Colonic mucosa (tissue), 4 donors: ENCODE measurements at regions not wholly inside any gene's neighbourhood (a gene's known extent, or its start where the extent isn't known, plus 50 kb on each side); places are given as distances from the start of the nearest gene placed in this dataset.
"Not testable (repeated sequence)": the region's sequence is repeated elsewhere in the genome, so short reads cannot be mapped to it uniquely, and the experiment has no call there.

ENCODE experiments used
- DNase-seq: peaks from one replicate; pipeline ENCODE4 v3.0.0-alpha.2; 2020
- H3K27ac ChIP-seq: fragments of 200-600 bp; one replicate; pipeline ENCODE4 v1.8.0; 2021
- H3K27me3 ChIP-seq: fragments of 200-600 bp; one replicate; pipeline ENCODE4 v1.8.0; 2021
- H3K36me3 ChIP-seq: fragments of 200-600 bp; one replicate; pipeline ENCODE4 v1.8.0; 2021
- H3K4me1 ChIP-seq: fragments of 200-600 bp; one replicate; pipeline ENCODE4 v1.8.0; 2021; ENCODE audit warnings: mild to moderate bottlenecking
- H3K4me3 ChIP-seq: fragments of 200-600 bp; one replicate; pipeline ENCODE4 v1.8.0; 2021
- H3K9ac ChIP-seq, 2 donors: one replicate each; pipeline ENCODE4 v1.7.0; 2013; ENCODE audit warnings: control low read depth in 2 of 2, low read depth in 2 of 2, low read length in 2 of 2
- H3K9me3 ChIP-seq: fragments of 200-600 bp; one replicate; pipeline ENCODE4 v1.8.0; 2021
- intact Hi-C: fragments of 100-400 bp; cut with DNase I; formaldehyde crosslinking; loops from one replicate; pipeline ENCODE4 v1.14.1; 2022
- TF ChIP-seq, protein P1 (sequence below): fragments of 200-600 bp; IDR thresholded peaks from one replicate; pipeline ENCODE4 v1.8.0; 2022; ENCODE audit warnings: antibody characterized with exemption, mild to moderate bottlenecking
- donor health status: healthy.
- donor health status: DM: no; HTN: no; CAD: no.
- donor health status: DM: no; HTN: no; CAD: no.

- Histone ChIP-seq H3K4me1 (no peaks in the 10 kb centered on the region), H3K27me3 (no peaks in the 10 kb centered on the region), H3K36me3 (no peaks in the 10 kb centered on the region), H3K9ac (no peak overlapping the region), H3K27ac (no peak overlapping the region), H3K4me3 (no peak overlapping the region), H3K9me3 (no peaks in the 10 kb centered on the region)
- intact Hi-C loops: no loop called here
- DNase-seq: no peak
- TF ChIP-seq, protein P1, sequence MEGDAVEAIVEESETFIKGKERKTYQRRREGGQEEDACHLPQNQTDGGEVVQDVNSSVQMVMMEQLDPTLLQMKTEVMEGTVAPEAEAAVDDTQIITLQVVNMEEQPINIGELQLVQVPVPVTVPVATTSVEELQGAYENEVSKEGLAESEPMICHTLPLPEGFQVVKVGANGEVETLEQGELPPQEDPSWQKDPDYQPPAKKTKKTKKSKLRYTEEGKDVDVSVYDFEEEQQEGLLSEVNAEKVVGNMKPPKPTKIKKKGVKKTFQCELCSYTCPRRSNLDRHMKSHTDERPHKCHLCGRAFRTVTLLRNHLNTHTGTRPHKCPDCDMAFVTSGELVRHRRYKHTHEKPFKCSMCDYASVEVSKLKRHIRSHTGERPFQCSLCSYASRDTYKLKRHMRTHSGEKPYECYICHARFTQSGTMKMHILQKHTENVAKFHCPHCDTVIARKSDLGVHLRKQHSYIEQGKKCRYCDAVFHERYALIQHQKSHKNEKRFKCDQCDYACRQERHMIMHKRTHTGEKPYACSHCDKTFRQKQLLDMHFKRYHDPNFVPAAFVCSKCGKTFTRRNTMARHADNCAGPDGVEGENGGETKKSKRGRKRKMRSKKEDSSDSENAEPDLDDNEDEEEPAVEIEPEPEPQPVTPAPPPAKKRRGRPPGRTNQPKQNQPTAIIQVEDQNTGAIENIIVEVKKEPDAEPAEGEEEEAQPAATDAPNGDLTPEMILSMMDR: no peak
Observed at GRCh38 chr14:35174342-35174741, 52.0 kb downstream of the PRORP start.

- Histone ChIP-seq H3K27me3 (no peaks in the 10 kb centered on the region), H3K9me3 (no peaks in the 10 kb centered on the region), H3K4me3 (no peak overlapping the region), H3K4me1 (no peaks in the 10 kb centered on the region), H3K27ac (no peak overlapping the region), H3K36me3 (no peaks in the 10 kb centered on the region), H3K9ac (no peak overlapping the region)
- TF ChIP-seq, protein P1: no peak
- intact Hi-C loops: no loop called here
- DNase-seq: no peak
Observed at GRCh38 chr14:35180179-35180578, 57.8 kb downstream of the PRORP start.

- intact Hi-C loops, H3K9ac ChIP-seq: not testable (repeated sequence)
Observed at GRCh38 chr14:35184891-35185290, 62.5 kb downstream of the PRORP start.

GRCh38 chr14:35189422-35189821, 67.1 kb downstream of the PRORP start:
- intact Hi-C loops: no loop called here
- Histone ChIP-seq H3K36me3 (no peaks in the 10 kb centered on the region), H3K4me1 (no peaks in the 10 kb centered on the region), H3K4me3 (no peak overlapping the region), H3K9me3 (no peaks in the 10 kb centered on the region), H3K27ac (no peak overlapping the region), H3K9ac (no peak overlapping the region), H3K27me3 (no peaks in the 10 kb centered on the region)
- TF ChIP-seq, protein P1: no peak
- DNase-seq: no peak

More at GRCh38 chr14:35184891-35185290, 62.5 kb downstream of the PRORP start:
- not testable (repeated sequence) for H3K9me3 ChIP-seq, H3K4me1 ChIP-seq, DNase-seq, H3K27me3 ChIP-seq, H3K27ac ChIP-seq, H3K36me3 ChIP-seq, H3K4me3 ChIP-seq

DNA sequence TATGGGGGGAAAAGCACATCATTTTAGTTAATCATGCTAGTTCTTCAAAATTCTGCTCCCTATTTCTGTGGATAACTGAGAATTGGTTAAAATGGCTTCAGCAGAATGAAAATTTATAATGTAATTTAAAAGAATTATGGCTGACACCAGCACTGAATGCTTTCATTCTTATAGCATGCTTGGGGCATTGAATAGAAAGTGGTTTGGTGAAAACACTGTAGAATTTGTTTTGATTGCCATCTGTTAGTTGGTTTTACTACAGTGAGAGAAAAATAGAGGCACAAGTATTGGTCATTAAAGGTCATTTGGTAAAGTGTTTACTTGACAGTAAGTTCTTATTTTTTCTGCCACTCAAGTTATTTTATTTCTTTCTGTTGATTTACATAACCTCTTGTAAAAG, 70.8 kb downstream of the PRORP start:
- Histone ChIP-seq H3K27ac (no peak overlapping the region), H3K36me3 (no peaks in the 10 kb centered on the region), H3K4me3 (no peak overlapping the region), H3K27me3 (no peaks in the 10 kb centered on the region), H3K9ac (no peak overlapping the region), H3K4me1 (no peaks in the 10 kb centered on the region), H3K9me3 (no peaks in the 10 kb centered on the region)
- intact Hi-C loops: no loop called here
- TF ChIP-seq, protein P1: no peak
- no peak for DNase-seq

GRCh38 chr14:35194183-35194582, 71.8 kb downstream of the PRORP start:
- H3K36me3 ChIP-seq, H3K4me3 ChIP-seq, H3K27me3 ChIP-seq, H3K9ac ChIP-seq, DNase-seq, H3K27ac ChIP-seq, H3K4me1 ChIP-seq, H3K9me3 ChIP-seq, intact Hi-C loops: not testable (repeated sequence)

DNA sequence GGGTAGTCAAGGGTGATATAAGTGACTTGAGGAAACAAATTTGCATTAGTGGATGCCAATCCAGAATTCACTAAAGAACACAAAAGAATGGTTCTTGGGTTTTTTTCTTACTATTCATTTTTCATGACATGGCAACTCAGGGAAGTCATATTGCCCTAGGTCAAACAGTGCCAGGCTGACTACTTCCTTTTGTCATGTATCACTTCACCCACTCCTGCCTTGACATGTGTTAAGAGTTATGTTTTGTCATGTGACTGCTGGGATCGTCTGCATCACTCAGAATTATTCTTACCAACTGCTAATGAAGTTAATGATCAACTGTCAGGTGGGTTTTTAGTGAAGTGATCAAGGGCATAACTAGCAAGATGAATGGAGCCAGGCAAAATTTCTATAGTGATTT, 74.2 kb downstream of the PRORP start:
- H3K4me3 ChIP-seq: no peak overlapping the region
- no peaks in the 10 kb centered on the region for H3K4me1 ChIP-seq
- H3K9me3 ChIP-seq: no peaks in the 10 kb centered on the region
- no peak overlapping the region for H3K27ac ChIP-seq
- H3K9ac ChIP-seq: no peak overlapping the region
- H3K27me3 ChIP-seq: no peaks in the 10 kb centered on the region
- intact Hi-C loops: no loop called here
- DNase-seq: no peak
- TF ChIP-seq, protein P1: no peak
- H3K36me3 ChIP-seq: no peaks in the 10 kb centered on the region
